ENCODE measurements at regions not wholly inside any gene's neighbourhood (a gene's known extent, or its start where the extent isn't known, plus 50 kb on each side); places are given as distances from the start of the nearest gene placed in this dataset.

DNA sequence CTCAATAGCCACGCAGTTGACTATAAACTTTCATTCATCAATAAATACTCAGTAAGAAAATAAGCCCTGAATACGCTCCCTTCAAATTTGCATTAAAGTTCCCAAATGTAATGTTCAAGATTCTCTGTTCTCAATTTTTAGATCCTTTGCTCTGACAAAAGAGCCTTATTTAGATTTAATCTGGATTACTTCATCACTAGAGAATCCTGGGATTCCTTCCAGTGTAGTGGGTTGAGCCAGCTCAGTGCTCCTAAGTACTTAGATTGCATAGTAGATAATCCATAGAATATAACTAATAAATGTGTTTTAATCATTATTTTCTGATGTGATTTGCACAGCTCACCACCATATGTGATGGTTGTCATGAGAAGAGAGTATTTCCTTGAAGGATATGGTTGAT, 1286.2 kb downstream of the SUCLG1 start:
- Histone ChIP-seq H3K27me3 (no peaks in the 10 kb centered on the region), H3K36me3 (no peaks in the 10 kb centered on the region), H3K4me3 (no peak overlapping the region), H3K9me3 (ENCODE audit: low read depth) (no peaks in the 10 kb centered on the region), H3K27ac (no peak overlapping the region), H3K4me1 (ENCODE audit: low read depth) (no peaks in the 10 kb centered on the region)
- DNase-seq (ENCODE audit: low read depth in 1 of 2, low spot score in 1 of 2), result no peak
- TF ChIP-seq, protein P1, sequence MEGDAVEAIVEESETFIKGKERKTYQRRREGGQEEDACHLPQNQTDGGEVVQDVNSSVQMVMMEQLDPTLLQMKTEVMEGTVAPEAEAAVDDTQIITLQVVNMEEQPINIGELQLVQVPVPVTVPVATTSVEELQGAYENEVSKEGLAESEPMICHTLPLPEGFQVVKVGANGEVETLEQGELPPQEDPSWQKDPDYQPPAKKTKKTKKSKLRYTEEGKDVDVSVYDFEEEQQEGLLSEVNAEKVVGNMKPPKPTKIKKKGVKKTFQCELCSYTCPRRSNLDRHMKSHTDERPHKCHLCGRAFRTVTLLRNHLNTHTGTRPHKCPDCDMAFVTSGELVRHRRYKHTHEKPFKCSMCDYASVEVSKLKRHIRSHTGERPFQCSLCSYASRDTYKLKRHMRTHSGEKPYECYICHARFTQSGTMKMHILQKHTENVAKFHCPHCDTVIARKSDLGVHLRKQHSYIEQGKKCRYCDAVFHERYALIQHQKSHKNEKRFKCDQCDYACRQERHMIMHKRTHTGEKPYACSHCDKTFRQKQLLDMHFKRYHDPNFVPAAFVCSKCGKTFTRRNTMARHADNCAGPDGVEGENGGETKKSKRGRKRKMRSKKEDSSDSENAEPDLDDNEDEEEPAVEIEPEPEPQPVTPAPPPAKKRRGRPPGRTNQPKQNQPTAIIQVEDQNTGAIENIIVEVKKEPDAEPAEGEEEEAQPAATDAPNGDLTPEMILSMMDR (IDR thresholded peaks at IDR 0.05; ENCODE audit: low read depth, low read length), result no peak

DNA sequence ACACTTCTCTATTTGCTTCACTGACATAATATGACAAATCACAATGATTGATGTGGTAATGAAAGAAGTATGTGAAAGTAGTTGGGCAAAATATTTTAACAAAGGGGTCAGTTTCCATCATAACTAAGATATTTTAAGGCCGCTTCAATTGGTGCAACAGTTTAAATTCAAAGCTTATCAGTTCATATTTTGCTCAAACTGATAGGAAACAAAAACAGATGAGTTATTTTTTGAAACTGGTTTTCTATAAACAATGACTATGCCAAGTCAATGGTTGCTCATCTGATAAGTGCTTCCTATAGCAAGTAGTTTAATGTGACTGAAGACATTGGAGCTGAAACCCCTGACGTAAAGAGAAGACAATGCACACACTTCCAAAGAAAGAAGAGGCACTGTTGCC, 1290.7 kb downstream of the SUCLG1 start:
- Histone ChIP-seq H3K27me3 (no peaks in the 10 kb centered on the region), H3K4me3 (no peak overlapping the region), H3K27ac (no peak overlapping the region), H3K36me3 (no peaks in the 10 kb centered on the region), H3K4me1 (ENCODE audit: low read depth) (no peaks in the 10 kb centered on the region), H3K9me3 (ENCODE audit: low read depth) (no peaks in the 10 kb centered on the region)
- no peak for DNase-seq (ENCODE audit: low read depth in 1 of 2, low spot score in 1 of 2)
- TF ChIP-seq, protein P1 (IDR thresholded peaks at IDR 0.05; ENCODE audit: low read depth, low read length), result no peak

DNA sequence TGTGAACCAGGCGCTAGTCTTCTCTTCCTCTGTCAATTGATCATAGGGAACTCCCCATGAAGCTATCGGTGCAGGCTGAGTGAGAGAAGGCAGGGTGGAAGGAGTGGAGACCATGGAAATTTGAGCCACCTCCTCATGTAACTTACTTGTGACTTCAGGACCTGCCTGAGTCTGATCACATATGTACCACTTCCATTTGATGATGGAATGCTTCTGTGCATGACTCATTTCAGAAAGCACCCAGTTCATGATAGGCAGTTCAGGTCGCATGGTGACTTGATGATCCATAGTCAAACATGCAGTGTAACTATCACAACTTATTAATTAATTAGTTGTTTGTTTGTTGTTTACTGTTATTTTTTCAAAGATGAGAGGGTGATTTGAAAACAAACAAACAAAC, 1296.7 kb downstream of the SUCLG1 start:
- no peaks in the 10 kb centered on the region for H3K27me3 ChIP-seq
- H3K9me3 ChIP-seq (ENCODE audit: low read depth), result no peaks in the 10 kb centered on the region
- no peaks in the 10 kb centered on the region for H3K36me3 ChIP-seq
- no peak overlapping the region for H3K4me3 ChIP-seq
- TF ChIP-seq, protein P1 (IDR thresholded peaks at IDR 0.05; ENCODE audit: low read depth, low read length), result no peak
- no peak for DNase-seq (ENCODE audit: low read depth in 1 of 2, low spot score in 1 of 2)
- no peak overlapping the region for H3K27ac ChIP-seq
- H3K4me1 ChIP-seq (ENCODE audit: low read depth), result no peaks in the 10 kb centered on the region

DNA sequence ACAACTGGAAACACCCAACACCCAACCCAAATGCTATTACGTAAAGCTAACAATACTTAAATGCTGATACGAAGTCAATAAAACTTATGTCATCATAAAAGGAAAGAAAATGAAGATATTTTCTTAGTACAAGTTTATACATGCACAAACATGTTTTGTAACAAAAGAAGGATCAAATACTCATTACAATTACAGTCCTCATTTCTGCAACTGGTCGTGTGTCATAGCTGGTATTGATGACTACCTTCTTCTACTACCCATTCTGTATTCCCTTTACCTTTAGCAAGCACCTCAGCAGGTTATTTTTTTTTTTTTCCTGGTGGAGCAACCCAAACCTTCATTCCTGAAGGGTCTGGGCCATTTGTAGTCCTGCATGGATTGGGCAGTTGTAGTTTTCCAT, 1298.5 kb downstream of the SUCLG1 start:
- TF ChIP-seq, protein P1 (IDR thresholded peaks at IDR 0.05; ENCODE audit: low read depth, low read length), result no peak
- no peak overlapping the region for H3K4me3 ChIP-seq

DNA sequence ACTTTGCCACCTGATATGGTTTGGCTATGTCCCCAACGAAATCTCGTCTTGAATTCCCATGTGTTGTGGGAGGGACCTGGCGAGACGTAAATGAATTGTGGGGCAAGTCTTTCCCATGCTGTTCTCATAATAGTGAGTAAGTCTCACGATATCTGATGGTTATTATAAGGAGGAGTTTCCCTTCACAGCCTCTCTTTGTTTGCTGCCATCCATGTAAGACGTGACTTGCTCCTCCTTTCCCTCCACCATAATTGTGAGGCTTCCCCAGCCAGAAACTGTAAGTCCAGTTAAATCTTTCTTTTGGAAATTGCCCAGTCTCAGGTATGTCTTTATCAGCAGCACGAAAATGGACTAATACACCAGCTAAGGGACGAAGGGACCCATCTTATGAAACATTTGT, 1303.3 kb downstream of the SUCLG1 start:
- no peak for DNase-seq (ENCODE audit: low read depth in 1 of 2, low spot score in 1 of 2)
- H3K36me3 ChIP-seq, result no peaks in the 10 kb centered on the region
- H3K27ac ChIP-seq, result no peak overlapping the region
- no peaks in the 10 kb centered on the region for H3K4me1 ChIP-seq (ENCODE audit: low read depth)
- no peaks in the 10 kb centered on the region for H3K27me3 ChIP-seq
- H3K9me3 ChIP-seq (ENCODE audit: low read depth), result no peaks in the 10 kb centered on the region
- TF ChIP-seq, protein P1 (IDR thresholded peaks at IDR 0.05; ENCODE audit: low read depth, low read length), result no peak
- H3K4me3 ChIP-seq, result no peak overlapping the region

More for the DNA sequence above, 1298.5 kb downstream of the SUCLG1 start:
- Histone ChIP-seq H3K27ac (no peak overlapping the region), H3K36me3 (no peaks in the 10 kb centered on the region), H3K9me3 (ENCODE audit: low read depth) (no peaks in the 10 kb centered on the region), H3K27me3 (no peaks in the 10 kb centered on the region), H3K4me1 (ENCODE audit: low read depth) (no peaks in the 10 kb centered on the region)
- no peak for DNase-seq (ENCODE audit: low read depth in 1 of 2, low spot score in 1 of 2)

DNA sequence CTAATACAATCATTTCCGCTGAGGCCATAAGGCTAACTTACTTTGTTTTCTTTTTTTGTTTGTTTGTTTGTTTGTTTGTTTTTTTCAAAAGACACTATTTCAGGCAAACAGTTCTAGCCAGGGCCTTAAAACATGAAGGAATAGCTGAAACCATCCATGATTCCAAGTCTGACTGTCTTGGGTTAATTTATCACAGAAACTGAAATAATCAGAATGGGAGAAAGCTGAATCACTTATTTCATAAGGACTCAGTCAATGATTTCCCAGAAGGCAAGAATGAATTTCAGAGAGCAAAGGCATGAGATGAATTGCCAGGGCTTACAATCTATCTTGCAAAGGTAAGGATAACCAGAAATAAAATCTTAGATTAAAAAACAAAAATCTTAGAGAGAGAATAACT, 1315.1 kb downstream of the SUCLG1 start:
- H3K27ac ChIP-seq, result no peak overlapping the region
- H3K27me3 ChIP-seq, result no peaks in the 10 kb centered on the region
- no peaks in the 10 kb centered on the region for H3K36me3 ChIP-seq
- H3K4me1 ChIP-seq (ENCODE audit: low read depth), result no peaks in the 10 kb centered on the region
- no peaks in the 10 kb centered on the region for H3K9me3 ChIP-seq (ENCODE audit: low read depth)
- DNase-seq (ENCODE audit: low read depth in 1 of 2, low spot score in 1 of 2), result no peak
- TF ChIP-seq, protein P1 (IDR thresholded peaks at IDR 0.05; ENCODE audit: low read depth, low read length), result no peak
- no peak overlapping the region for H3K4me3 ChIP-seq

Data from cardiac muscle cell (in vitro differentiated cells and primary cell).